H1 (cell line): ENCODE measurements at regions not wholly inside any gene's neighbourhood (a gene's known extent, or its start where the extent isn't known, plus 50 kb on each side); places are given as distances from the start of the nearest gene placed in this dataset.

Experiments
- BRCA1 ChIP-seq: IDR thresholded peaks from 2 replicates; pipeline ENCODE4 v1.6.1; 2012; ENCODE audit warnings: low read depth, low read length, improper control_type of control experiment
- CBX5 ChIP-seq: fragments of 300-800, 300-1000 bp; sonication (generic); IDR thresholded peaks from 2 replicates; pipeline ENCODE4 v1.7.1; 2016; ENCODE audit warnings: antibody characterized with exemption, low read length, low read depth
- CEBPB ChIP-seq: IDR thresholded peaks from 2 replicates; pipeline ENCODE4 v1.6.1; 2012; ENCODE audit warnings: low read depth, low read length
- CTCF ChIP-seq, 3 experiments: IDR thresholded peaks; 1 replicate in 2 of 3; 2 replicates in 1 of 3; pipeline versions ENCODE4 v1.5.1 to v1.6.1; 2011; ENCODE audit warnings: low read length in 3 of 3, mild to moderate bottlenecking in 3 of 3, inconsistent platforms in 2 of 3, low read depth in 1 of 3, moderate library complexity in 1 of 3; ENCODE audit not compliant: insufficient read depth in 1 of 3; ENCODE audit errors: control extremely low read depth in 1 of 3
- EP300 ChIP-seq, 2 experiments: IDR thresholded peaks; 1 replicate in 1 of 2; 2 replicates in 1 of 2; pipeline ENCODE4 v1.6.1; 2011 to 2012; ENCODE audit warnings: low read depth in 2 of 2, low read length in 2 of 2, mild to moderate bottlenecking in 2 of 2, borderline replicate concordance in 1 of 2, inconsistent platforms in 1 of 2, moderate library complexity in 1 of 2
- EZH2 ChIP-seq: fragments of 200-600 bp; sonication (generic); IDR thresholded peaks from 2 replicates; pipeline ENCODE4 v1.7.1; 2012; ENCODE audit warnings: low read depth, mild to moderate bottlenecking, moderate library complexity, low read length, inconsistent platforms; ENCODE audit not compliant: severe bottlenecking
- HDAC2 ChIP-seq, 2 experiments: fragments of 300-600 bp in 1 of 2; sonication (generic) in 1 of 2; IDR thresholded peaks; 2 replicates each; pipeline ENCODE4 v1.6.1; 2011 to 2012; ENCODE audit warnings: low read depth in 2 of 2, low read length in 2 of 2, mild to moderate bottlenecking in 2 of 2, moderate library complexity in 2 of 2, borderline replicate concordance in 1 of 2, inconsistent platforms in 1 of 2
- PHF8 ChIP-seq: fragments of 200-600 bp; sonication (generic); conservative IDR thresholded peaks from 2 replicates; pipeline ENCODE4 v1.7.1; 2012; ENCODE audit warnings: low read depth, mild to moderate bottlenecking, inconsistent platforms, low read length, moderate library complexity
- POLR2A ChIP-seq, 2 experiments: IDR thresholded peaks; 1 replicate in 1 of 2; 2 replicates in 1 of 2; pipeline ENCODE4 v1.6.1; 2011; ENCODE audit warnings: low read depth in 2 of 2, low read length in 2 of 2, mild to moderate bottlenecking in 2 of 2; ENCODE audit errors: control extremely low read depth in 1 of 2
- TF ChIP-seq, protein P1 (sequence below): IDR thresholded peaks from 2 replicates; pipeline ENCODE4 v1.6.1; 2012; ENCODE audit warnings: inconsistent platforms

DNA sequence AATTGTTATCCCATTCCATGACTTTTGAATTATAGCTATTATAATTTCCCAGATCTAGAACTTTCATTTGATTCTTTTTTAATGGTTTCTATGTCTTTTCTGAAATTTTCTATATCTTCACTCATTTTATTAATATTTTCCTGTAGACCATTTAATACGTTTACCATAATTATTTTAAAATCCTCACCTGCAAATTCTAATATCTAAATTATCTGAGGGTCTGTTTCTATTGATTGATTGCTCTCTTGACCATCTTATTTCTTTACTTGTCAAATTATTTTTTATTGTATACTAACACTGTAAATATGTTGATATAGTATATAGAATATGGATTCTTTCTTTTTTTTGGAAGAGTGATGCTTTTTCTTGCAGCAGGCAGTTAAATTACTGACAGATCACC lies 229.3 kb upstream of the CTBP2 start:
- TF ChIP-seq CTCF (IDR thresholded peaks at IDR 0.05; ENCODE audit: control extremely low read depth in 1 of 3, insufficient read depth in 1 of 3, low read depth in 1 of 3, low read length in 3 of 3) (no peak), CBX5 (no peak), BRCA1 (no peak), POLR2A (IDR thresholded peaks at IDR 0.05; ENCODE audit: control extremely low read depth in 1 of 2, low read depth in 2 of 2, low read length in 2 of 2) (no peak), PHF8 (no peak), EZH2 (no peak), EP300 (IDR thresholded peaks at IDR 0.05; ENCODE audit: borderline replicate concordance in 1 of 2, low read depth in 2 of 2, low read length in 2 of 2) (no peak), CEBPB (no peak), HDAC2 (IDR thresholded peaks at IDR 0.05; ENCODE audit: borderline replicate concordance in 1 of 2, low read depth in 2 of 2, low read length in 2 of 2) (no peak)
- TF ChIP-seq, protein P1, sequence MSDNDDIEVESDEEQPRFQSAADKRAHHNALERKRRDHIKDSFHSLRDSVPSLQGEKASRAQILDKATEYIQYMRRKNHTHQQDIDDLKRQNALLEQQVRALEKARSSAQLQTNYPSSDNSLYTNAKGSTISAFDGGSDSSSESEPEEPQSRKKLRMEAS = no peak
